GM21381 (cell line): ENCODE measurements at regions not wholly inside any gene's neighbourhood (a gene's known extent, or its start where the extent isn't known, plus 50 kb on each side); places are given as distances from the start of the nearest gene placed in this dataset.
A peak's percentile ranks its signal among the peaks of the same experiment; 100 is the strongest.
"Not testable (repeated sequence)": the region's sequence is repeated elsewhere in the genome, so short reads cannot be mapped to it uniquely, and the experiment has no call there.

Experiments used
- ATAC-seq: cut with Tn5 transposase; IDR thresholded peaks from one replicate; pipeline ENCODE4 v1.9.1; 2021; ENCODE audit warnings: mild to moderate bottlenecking, moderate library complexity; ENCODE audit not compliant: unreplicated experiment

GRCh38 chr9:124084087-124084486, 72.5 kb downstream of the LHX2 start:
- no peak for ATAC-seq

- ATAC-seq = no peak
Measured at GRCh38 chr9:124087226-124087625, 75.7 kb downstream of the LHX2 start.

GRCh38 chr9:124088476-124088837, 76.9 kb downstream of the LHX2 start:
- ATAC-seq = no peak

GRCh38 chr9:124089631-124090488, 78.3 kb downstream of the LHX2 start:
- ATAC-seq = peak; percentile 60

- ATAC-seq = no peak
Measured at GRCh38 chr9:124098141-124098905, 86.8 kb downstream of the LHX2 start.

- ATAC-seq = no peak
Measured at GRCh38 chr9:124099860-124100259, 88.3 kb downstream of the LHX2 start.

GRCh38 chr9:124101215-124101968, 89.8 kb downstream of the LHX2 start:
- no peak for ATAC-seq

GRCh38 chr9:124101969-124102345, 90.4 kb downstream of the LHX2 start:
- ATAC-seq = no peak

GRCh38 chr9:124102363-124102762, 90.8 kb downstream of the LHX2 start:
- no peak for ATAC-seq

GRCh38 chr9:124105266-124105665, 93.7 kb downstream of the LHX2 start:
- no peak for ATAC-seq

GRCh38 chr9:124108216-124108615, 96.6 kb downstream of the LHX2 start:
- no peak for ATAC-seq

GRCh38 chr9:124110307-124110915, 98.8 kb downstream of the LHX2 start:
- ATAC-seq = no peak

GRCh38 chr9:124116683-124117363, 105.3 kb downstream of the LHX2 start:
- ATAC-seq = no peak

- no peak for ATAC-seq
Measured at GRCh38 chr9:124118894-124119293, 107.3 kb downstream of the LHX2 start.

GRCh38 chr9:124120272-124120671, 108.7 kb downstream of the LHX2 start:
- no peak for ATAC-seq

- ATAC-seq = no peak
Measured at GRCh38 chr9:124121725-124122124, 110.2 kb downstream of the LHX2 start.

- ATAC-seq = no peak
Measured at GRCh38 chr9:124122321-124122720, 110.8 kb downstream of the LHX2 start.

GRCh38 chr9:124122813-124123462, 111.4 kb downstream of the LHX2 start:
- no peak for ATAC-seq

GRCh38 chr9:124123621-124124020, 112.1 kb downstream of the LHX2 start:
- not testable (repeated sequence) for ATAC-seq
